Erythroblast (primary cell): ENCODE measurements at regions not wholly inside any gene's neighbourhood (a gene's known extent, or its start where the extent isn't known, plus 50 kb on each side); places are given as distances from the start of the nearest gene placed in this dataset.
"Not testable (repeated sequence)": the region's sequence is repeated elsewhere in the genome, so short reads cannot be mapped to it uniquely, and the experiment has no call there.

Experiments used
- DNase-seq, 2 experiments: peaks; one replicate each; lab custom pipeline; 2025; lab: John Stamatoyannopoulos, UW
- GATA1 ChIP-seq: IDR thresholded peaks from 2 replicates; pipeline ENCODE4 v1.6.1; 2011; ENCODE audit warnings: low read depth, mild to moderate bottlenecking, control low read depth, low read length, moderate library complexity
- POLR2A ChIP-seq: IDR thresholded peaks from 2 replicates; pipeline ENCODE4 v1.6.1; 2011; ENCODE audit warnings: mild to moderate bottlenecking, low read length

DNA sequence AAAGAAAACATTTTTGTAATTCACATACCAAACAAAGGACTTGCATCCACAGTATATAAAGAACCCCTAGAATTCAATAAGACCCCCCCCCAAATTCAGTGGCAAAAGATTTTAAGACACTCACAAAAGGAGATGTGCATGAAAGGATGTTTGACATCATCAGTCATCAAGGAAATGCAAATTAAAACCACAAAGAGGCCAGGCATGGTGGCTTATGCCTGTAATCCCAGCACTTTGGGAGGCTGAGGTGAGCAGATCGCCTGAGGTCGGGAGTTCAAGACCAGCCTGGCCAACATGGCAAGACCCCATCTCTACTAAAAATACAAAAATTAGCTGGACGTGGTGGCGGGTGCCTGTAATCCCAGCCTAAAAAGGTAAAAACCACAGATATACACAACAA lies 61.3 kb downstream of the AIPL1 start:
- not testable (repeated sequence) for DNase-seq

DNA sequence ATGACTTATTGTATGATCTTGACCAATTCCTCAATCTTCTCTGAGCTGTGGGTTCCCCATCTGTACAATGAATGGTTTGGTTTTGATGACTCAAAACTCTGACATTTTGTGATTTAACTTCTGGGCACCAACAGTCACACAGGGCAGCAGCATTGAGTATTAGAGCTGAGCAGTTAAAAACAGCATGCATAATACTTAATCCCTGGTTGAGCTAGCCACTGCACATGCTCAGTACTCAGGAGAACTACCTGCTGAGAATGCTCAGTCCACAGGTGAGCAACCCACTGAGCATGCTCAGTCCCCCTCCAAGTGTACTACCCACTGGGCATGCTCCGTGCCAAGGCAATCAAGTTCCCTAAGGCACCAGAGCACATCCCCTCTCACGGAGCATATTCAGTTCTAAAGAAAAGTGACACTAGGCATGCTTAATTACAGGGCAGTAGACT lies 68.7 kb downstream of the AIPL1 start:
- TF ChIP-seq GATA1 (no peak), POLR2A (no peak)
- no peak for DNase-seq

DNA sequence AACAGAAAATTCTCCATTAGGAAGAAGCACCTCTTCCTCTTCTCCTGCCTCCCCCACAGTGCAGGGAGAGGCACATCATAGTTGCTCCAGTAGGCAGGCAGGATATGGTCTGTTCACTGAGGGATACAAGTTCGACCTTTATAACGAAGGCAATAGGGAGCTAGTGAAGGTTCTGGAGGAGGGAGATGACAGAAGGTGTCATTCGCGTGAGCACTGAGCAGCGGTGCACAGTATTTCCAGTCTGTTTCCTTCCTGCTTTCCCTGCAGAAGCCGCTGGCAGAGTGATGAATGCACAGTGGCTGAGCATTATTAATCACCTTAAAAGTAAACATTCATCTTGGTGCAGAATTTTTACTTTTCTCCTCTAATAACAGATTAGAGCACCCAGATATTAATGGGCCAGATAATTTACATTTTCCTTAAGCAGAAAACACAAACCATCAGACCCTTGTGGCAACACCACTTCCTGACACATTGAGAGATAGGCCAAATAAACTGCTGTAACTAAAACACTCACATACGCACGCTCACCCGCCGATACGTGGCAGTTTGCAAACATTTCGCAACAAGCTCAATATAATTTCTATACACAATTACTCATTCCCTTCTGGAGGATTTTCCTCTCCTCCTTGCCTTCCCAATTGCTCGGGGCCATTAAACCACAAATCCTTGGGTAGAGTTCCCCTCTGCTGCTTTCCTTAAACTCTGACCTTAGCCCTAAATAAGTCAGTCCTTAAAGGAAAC lies 69.5 kb downstream of the AIPL1 start:
- no peak for DNase-seq
- TF ChIP-seq GATA1 (no peak), POLR2A (no peak)

- TF ChIP-seq POLR2A (no peak), GATA1 (no peak)
- DNase-seq: peak; percentile 6 to 27
Observed at GRCh38 chr17:6361733-6362132, 73.2 kb downstream of the AIPL1 start.

DNA sequence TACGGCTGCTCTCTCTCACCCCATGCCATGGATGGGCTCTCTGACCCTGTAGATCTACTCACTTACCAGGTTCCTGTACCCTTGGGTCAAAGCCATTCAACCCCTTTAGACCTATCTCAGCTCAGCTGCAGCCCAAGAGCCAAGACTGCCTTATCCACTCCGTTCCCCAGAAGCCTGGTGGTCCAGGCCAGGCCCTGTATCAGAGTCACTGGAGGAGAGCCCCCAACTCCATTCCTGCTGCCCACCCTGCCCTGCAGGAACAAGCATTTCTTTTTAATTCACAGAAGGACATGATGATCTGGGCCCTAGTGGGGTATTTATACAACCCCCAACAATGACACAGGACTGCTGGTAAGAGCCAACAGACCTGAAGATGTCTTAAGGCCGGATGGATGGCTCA lies 76.8 kb downstream of the AIPL1 start:
- no peak for TF ChIP-seq GATA1
- TF ChIP-seq POLR2A: no peak
- DNase-seq: no peak

DNA sequence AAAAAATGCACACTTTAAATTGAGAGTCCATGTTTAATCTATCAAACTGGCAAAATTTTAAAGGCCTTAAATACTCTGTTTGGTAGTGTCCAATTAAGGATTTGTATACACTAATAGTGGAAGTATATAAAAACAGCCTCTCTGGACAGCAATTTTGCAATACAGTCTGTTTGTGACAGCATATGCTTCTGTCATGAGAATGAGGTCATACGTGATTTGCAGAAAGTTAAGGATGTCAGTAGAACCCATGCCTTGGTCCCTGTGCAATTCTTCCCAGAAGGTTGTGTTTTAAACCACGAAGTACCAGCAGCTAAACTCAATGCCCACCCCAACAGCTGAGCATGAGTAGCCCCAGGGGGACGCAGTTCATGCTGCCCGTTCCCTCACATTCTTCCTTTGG lies 78.4 kb downstream of the AIPL1 start:
- DNase-seq: no peak
- TF ChIP-seq POLR2A (no peak), GATA1 (no peak)

DNA sequence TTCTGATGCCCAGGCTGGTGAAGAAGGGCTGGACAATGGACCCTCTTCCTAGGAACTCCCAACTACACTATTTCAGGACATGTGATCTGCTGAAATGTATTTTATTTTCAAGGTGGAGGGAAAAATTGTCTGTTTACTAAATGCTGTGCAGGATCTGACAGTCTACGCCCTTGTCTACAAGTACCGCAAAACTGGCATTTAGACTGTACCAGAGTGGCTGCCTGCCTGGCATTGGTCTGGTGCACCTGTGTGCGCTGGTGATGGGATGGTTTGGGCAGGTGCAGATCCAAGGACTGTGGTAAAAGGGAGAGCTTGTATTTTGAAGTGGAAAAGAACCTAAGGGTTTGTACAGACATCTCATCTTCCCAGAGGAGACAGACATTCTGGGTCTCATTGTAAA lies 79.7 kb downstream of the AIPL1 start:
- no peak for DNase-seq
- TF ChIP-seq GATA1 (no peak), POLR2A (no peak)

- TF ChIP-seq GATA1 (no peak), POLR2A (no peak)
- no peak for DNase-seq
Observed at GRCh38 chr17:6352801-6353560, 81.9 kb downstream of the AIPL1 start.

- DNase-seq: no peak
- TF ChIP-seq GATA1: no peak
- TF ChIP-seq POLR2A: no peak
Observed at GRCh38 chr17:6352016-6352415, 82.9 kb downstream of the AIPL1 start.

- no peak for DNase-seq
- no peak for TF ChIP-seq GATA1
- TF ChIP-seq POLR2A: no peak
Observed at GRCh38 chr17:6350806-6351205, 84.1 kb downstream of the AIPL1 start.

GRCh38 chr17:6348891-6349290 lies 86.0 kb downstream of the AIPL1 start:
- TF ChIP-seq GATA1 (no peak), POLR2A (no peak)
- no peak for DNase-seq

- no peak for DNase-seq
- no peak for TF ChIP-seq GATA1
Observed at GRCh38 chr17:6347776-6348175, 87.1 kb downstream of the AIPL1 start.

GRCh38 chr17:6346986-6347385 lies 87.9 kb downstream of the AIPL1 start:
- TF ChIP-seq GATA1 (no peak), POLR2A (no peak)
- DNase-seq: no peak

- TF ChIP-seq GATA1: no peak
Observed at GRCh38 chr17:6346156-6346786, 88.7 kb downstream of the AIPL1 start.

More at GRCh38 chr17:6346156-6346786, 88.7 kb downstream of the AIPL1 start:
- DNase-seq: no peak
